IPS DF 6.9 (cell line): ENCODE measurements at regions not wholly inside any gene's neighbourhood (a gene's known extent, or its start where the extent isn't known, plus 50 kb on each side); places are given as distances from the start of the nearest gene placed in this dataset.
"Not testable (repeated sequence)": the region's sequence is repeated elsewhere in the genome, so short reads cannot be mapped to it uniquely, and the experiment has no call there.

Experiments
- DNase-seq: peaks from one replicate; pipeline ENCODE4 v3.0.0-alpha.2; 2013; ENCODE audit warnings: low read depth, low spot score
- H3K27ac ChIP-seq: one replicate; pipeline ENCODE4 v1.5.1; 2013; ENCODE audit warnings: low read length, control low read depth
- H3K27me3 ChIP-seq: 2 replicates; pipeline ENCODE4 v1.6.1; 2013; ENCODE audit warnings: mild to moderate bottlenecking, low read length; ENCODE audit not compliant: control insufficient read depth, insufficient read depth
- H3K36me3 ChIP-seq: 2 replicates; pipeline ENCODE4 v1.6.1; 2013; ENCODE audit warnings: low read length; ENCODE audit not compliant: control insufficient read depth, insufficient read depth
- H3K4me1 ChIP-seq: 2 replicates; pipeline ENCODE4 v1.6.1; 2013; ENCODE audit warnings: low read length; ENCODE audit not compliant: control insufficient read depth, insufficient read depth
- H3K4me3 ChIP-seq: 2 replicates; pipeline ENCODE4 v1.5.1; 2013; ENCODE audit warnings: mild to moderate bottlenecking, low read length
- H3K9me3 ChIP-seq: 2 replicates; pipeline ENCODE4 v1.6.1; 2013; ENCODE audit warnings: low read length, inconsistent platforms; ENCODE audit not compliant: control insufficient read depth, insufficient read depth
- WGBS: extraction: QIAGEN DNeasy Blood & Tissue Kit; methylation state at CpG from one replicate; pipeline ENCODE4 v1.1.7; 2013; ENCODE audit warnings: mixed read lengths, missing lambda C conversion rate; ENCODE audit not compliant: insufficient read length, insufficient coverage; 5-methylcytosine and 5-hydroxymethylcytosine counted together

- H3K36me3 ChIP-seq, result no peaks in the 10 kb centered on the region
- H3K4me1 ChIP-seq, result no peaks in the 10 kb centered on the region
- WGBS, result no CpG with 5 or more reads among the region's 4 CpGs
- H3K4me3 ChIP-seq, result no peak overlapping the region
- H3K27ac ChIP-seq, result no peak overlapping the region
- H3K9me3 ChIP-seq, result no peaks in the 10 kb centered on the region
- no peak for DNase-seq
- no peaks in the 10 kb centered on the region for H3K27me3 ChIP-seq
These were observed 485.9 kb downstream of the JRKL start for GRCh38 chr11:96875712-96876111.

GRCh38 chr11:96878299-96879051 is 488.7 kb downstream of the JRKL start:
- H3K9me3 ChIP-seq, result no peaks in the 10 kb centered on the region
- no CpG with 5 or more reads among the region's 6 CpGs for WGBS

DNA sequence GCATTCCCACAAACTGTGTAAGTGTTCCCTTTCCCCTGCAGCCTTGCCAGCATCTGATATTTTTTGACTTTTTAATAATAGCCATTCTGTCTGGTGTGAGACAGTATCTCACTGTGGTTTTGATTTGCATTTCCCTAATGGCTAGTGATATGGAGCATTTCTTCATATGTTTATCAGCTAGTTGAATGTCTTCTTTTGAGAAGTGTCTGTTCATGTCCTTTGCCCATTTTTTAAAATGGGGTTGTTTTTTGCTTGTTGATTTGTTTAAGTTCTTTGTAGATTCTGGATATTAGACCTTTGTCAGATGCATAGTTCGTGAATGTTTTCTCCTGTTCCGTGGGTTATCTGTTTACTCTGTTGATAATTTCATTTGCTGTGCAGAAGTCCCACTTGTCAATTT is 492.8 kb downstream of the JRKL start:
- not testable (repeated sequence) for H3K36me3 ChIP-seq, H3K4me3 ChIP-seq, H3K27me3 ChIP-seq, H3K27ac ChIP-seq, H3K9me3 ChIP-seq, H3K4me1 ChIP-seq, DNase-seq
- WGBS, result no CpG with 5 or more reads among the region's 2 CpGs

More at GRCh38 chr11:96878299-96879051, 488.7 kb downstream of the JRKL start:
- H3K4me1 ChIP-seq, result no peaks in the 10 kb centered on the region
- no peak overlapping the region for H3K4me3 ChIP-seq
- DNase-seq, result no peak
- no peaks in the 10 kb centered on the region for H3K36me3 ChIP-seq
- H3K27ac ChIP-seq, result no peak overlapping the region
- no peaks in the 10 kb centered on the region for H3K27me3 ChIP-seq

GRCh38 chr11:96885405-96885804 is 495.6 kb downstream of the JRKL start:
- 100% methylated on average over 2 of the region's 3 CpGs for WGBS
- Histone ChIP-seq H3K9me3 (no peaks in the 10 kb centered on the region), H3K27me3 (no peaks in the 10 kb centered on the region), H3K4me3 (no peak overlapping the region), H3K27ac (no peak overlapping the region), H3K36me3 (no peaks in the 10 kb centered on the region), H3K4me1 (no peaks in the 10 kb centered on the region)
- no peak for DNase-seq

GRCh38 chr11:96885912-96886311 is 496.1 kb downstream of the JRKL start:
- no peak overlapping the region for H3K27ac ChIP-seq
- H3K4me1 ChIP-seq, result no peaks in the 10 kb centered on the region
- no peak overlapping the region for H3K4me3 ChIP-seq
- no peaks in the 10 kb centered on the region for H3K9me3 ChIP-seq
- no peaks in the 10 kb centered on the region for H3K36me3 ChIP-seq
- no CpG with 5 or more reads among the region's 2 CpGs for WGBS
- no peak for DNase-seq
- H3K27me3 ChIP-seq, result no peaks in the 10 kb centered on the region

DNA sequence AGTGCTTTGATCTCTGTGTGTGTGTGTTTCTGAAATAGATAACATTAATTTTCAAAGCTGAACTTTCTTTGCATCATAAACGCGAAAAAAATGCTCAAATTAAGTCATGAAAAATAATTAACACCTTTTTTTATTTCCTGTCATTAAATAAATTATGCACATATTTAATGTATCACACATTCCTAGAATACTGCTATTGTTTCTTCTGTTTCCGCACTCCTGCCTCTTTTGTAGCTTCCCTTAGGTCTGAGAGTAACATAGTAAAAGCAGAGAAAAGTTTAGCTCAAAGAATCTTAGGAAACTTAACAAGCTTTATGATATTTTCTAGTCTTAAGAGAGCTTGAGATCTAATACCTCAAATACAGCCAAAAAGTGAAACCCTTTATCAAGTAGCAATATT is 504.2 kb downstream of the JRKL start:
- no CpG with 5 or more reads among the region's 3 CpGs for WGBS
- Histone ChIP-seq H3K36me3 (no peaks in the 10 kb centered on the region), H3K9me3 (no peaks in the 10 kb centered on the region), H3K4me3 (no peak overlapping the region), H3K4me1 (no peaks in the 10 kb centered on the region), H3K27ac (no peak overlapping the region), H3K27me3 (no peaks in the 10 kb centered on the region)
- DNase-seq, result no peak

DNA sequence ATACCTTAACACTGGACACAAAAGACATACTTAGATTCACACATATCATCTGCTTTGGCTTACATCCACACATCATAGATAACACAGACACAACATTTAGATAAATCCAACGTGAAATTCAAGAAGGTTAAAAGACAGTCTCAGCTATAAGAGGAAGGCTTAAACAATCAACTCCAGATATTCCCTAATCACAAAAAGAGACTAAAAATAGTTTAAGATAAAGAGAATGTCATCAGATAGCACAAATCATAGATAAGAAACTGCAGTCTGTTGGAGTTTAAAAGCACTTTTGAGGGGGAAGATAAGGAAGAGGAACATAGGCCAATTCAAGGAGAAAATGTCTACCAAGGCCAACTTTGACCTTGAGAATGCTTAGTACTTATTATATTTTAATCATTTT is 504.8 kb downstream of the JRKL start:
- WGBS, result no CpG with 5 or more reads among the region's 1 CpG
- Histone ChIP-seq H3K9me3 (no peaks in the 10 kb centered on the region), H3K4me3 (no peak overlapping the region), H3K36me3 (no peaks in the 10 kb centered on the region), H3K27me3 (no peaks in the 10 kb centered on the region), H3K4me1 (no peaks in the 10 kb centered on the region), H3K27ac (no peak overlapping the region)
- no peak for DNase-seq

GRCh38 chr11:96899971-96900370 is 510.2 kb downstream of the JRKL start:
- Histone ChIP-seq H3K4me3 (no peak overlapping the region), H3K36me3 (no peaks in the 10 kb centered on the region), H3K9me3 (no peaks in the 10 kb centered on the region), H3K27me3 (no peaks in the 10 kb centered on the region), H3K27ac (no peak overlapping the region), H3K4me1 (no peaks in the 10 kb centered on the region)
- WGBS, result no CpG with 5 or more reads among the region's 5 CpGs
- DNase-seq, result no peak

- no peaks in the 10 kb centered on the region for H3K4me1 ChIP-seq
- H3K9me3 ChIP-seq, result no peaks in the 10 kb centered on the region
- H3K4me3 ChIP-seq, result no peak overlapping the region
- no peak overlapping the region for H3K27ac ChIP-seq
- no CpG with 5 or more reads among the region's 2 CpGs for WGBS
- no peaks in the 10 kb centered on the region for H3K36me3 ChIP-seq
- H3K27me3 ChIP-seq, result no peaks in the 10 kb centered on the region
- no peak for DNase-seq
These were observed 515.3 kb downstream of the JRKL start for GRCh38 chr11:96905143-96905542.

- Histone ChIP-seq H3K9me3 (no peaks in the 10 kb centered on the region), H3K4me3 (no peak overlapping the region), H3K36me3 (no peaks in the 10 kb centered on the region), H3K27ac (no peak overlapping the region), H3K27me3 (no peaks in the 10 kb centered on the region), H3K4me1 (no peaks in the 10 kb centered on the region)
- no peak for DNase-seq
These were observed 515.9 kb downstream of the JRKL start for GRCh38 chr11:96905663-96906062.

GRCh38 chr11:96906476-96906875 is 516.7 kb downstream of the JRKL start:
- no peak for DNase-seq
- no peak overlapping the region for H3K27ac ChIP-seq
- no peak overlapping the region for H3K4me3 ChIP-seq
- no peaks in the 10 kb centered on the region for H3K27me3 ChIP-seq
- H3K4me1 ChIP-seq, result no peaks in the 10 kb centered on the region
- no peaks in the 10 kb centered on the region for H3K36me3 ChIP-seq
- H3K9me3 ChIP-seq, result no peaks in the 10 kb centered on the region
- no CpG with 5 or more reads among the region's 1 CpG for WGBS
